ENCODE measurements at regions not wholly inside any gene's neighbourhood (a gene's known extent, or its start where the extent isn't known, plus 50 kb on each side); places are given as distances from the start of the nearest gene placed in this dataset.
A peak's percentile ranks its signal among the peaks of the same experiment; 100 is the strongest.

DNA sequence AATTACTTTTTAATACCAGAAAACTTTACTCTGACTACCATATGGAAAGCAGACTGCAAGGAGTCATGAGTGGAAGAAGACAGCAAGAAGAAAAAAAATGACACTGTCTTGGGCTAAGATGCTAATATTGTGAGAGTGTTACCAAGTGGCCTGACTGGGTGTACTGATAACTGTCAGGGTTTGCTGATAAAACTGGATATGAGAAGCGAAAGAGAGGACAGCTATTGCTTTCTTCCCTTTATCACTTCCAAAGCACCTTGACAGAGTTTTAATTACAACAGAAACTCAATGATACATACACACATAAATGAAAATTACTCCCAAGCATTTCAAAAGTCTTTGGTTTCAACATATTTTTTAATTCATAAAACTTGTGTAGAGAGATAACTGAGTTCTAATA is 368.5 kb downstream of the ZEB2 start:
- H3K27ac Mint-ChIP-seq, result no peak overlapping the region
- no peaks in the 10 kb centered on the region for H3K9me3 Mint-ChIP-seq
- no peak overlapping the region for H3K4me3 Mint-ChIP-seq
- DNase-seq, result no peak
- no peaks in the 10 kb centered on the region for H3K4me1 Mint-ChIP-seq
- H3K27me3 Mint-ChIP-seq (ENCODE audit: low read depth, poor library complexity), result no peaks in the 10 kb centered on the region
- H3K36me3 Mint-ChIP-seq (ENCODE audit: low read depth), result no peaks in the 10 kb centered on the region
- no peak for TF ChIP-seq CTCF (IDR thresholded peaks at IDR 0.05)

DNA sequence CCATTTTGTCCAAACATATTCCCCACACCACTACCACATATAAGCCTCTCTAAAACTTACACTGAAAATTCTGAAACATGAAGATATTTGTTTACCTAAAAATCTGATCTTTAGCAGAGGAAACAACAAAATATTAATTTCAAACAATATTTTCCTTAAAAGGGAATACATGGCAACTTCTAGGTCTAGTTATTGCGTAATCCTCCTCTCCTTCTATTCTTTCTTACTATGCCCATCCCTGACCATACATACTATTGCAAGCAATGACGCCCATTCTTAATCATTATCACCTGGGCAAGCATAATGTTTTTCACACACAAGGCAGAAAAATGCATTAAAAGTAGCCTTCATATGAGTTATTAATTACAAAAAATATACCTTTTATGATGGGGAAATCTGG is 372.6 kb downstream of the ZEB2 start:
- H3K4me3 Mint-ChIP-seq, result no peak overlapping the region
- H3K36me3 Mint-ChIP-seq (ENCODE audit: low read depth), result no peaks in the 10 kb centered on the region
- no peaks in the 10 kb centered on the region for H3K27me3 Mint-ChIP-seq (ENCODE audit: low read depth, poor library complexity)
- DNase-seq, result no peak
- no peaks in the 10 kb centered on the region for H3K4me1 Mint-ChIP-seq
- no peak for TF ChIP-seq CTCF (IDR thresholded peaks at IDR 0.05)
- no peaks in the 10 kb centered on the region for H3K9me3 Mint-ChIP-seq
- H3K27ac Mint-ChIP-seq, result no peak overlapping the region

DNA sequence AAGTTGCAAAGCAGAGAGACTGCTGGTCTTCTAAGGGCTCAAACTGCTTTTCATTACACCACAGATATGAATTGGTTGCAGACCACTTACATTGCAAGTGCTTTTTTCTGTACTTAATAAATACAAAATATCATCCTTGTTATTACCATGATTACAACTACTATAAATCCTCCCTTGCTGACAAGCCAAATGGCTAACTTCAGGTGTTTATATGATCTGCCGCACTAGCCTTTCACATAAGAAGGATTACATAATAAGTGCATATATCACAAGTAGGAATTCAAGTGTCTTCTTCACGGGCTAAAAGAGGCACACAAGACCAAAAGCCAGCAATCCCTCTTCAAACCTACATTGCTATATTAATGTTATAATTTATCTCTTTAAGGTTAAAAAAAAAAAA is 373.0 kb downstream of the ZEB2 start:
- DNase-seq, result no peak
- Mint-ChIP-seq H3K4me1 (no peaks in the 10 kb centered on the region), H3K27ac (no peak overlapping the region), H3K36me3 (ENCODE audit: low read depth) (no peaks in the 10 kb centered on the region), H3K27me3 (ENCODE audit: low read depth, poor library complexity) (no peaks in the 10 kb centered on the region), H3K4me3 (no peak overlapping the region), H3K9me3 (no peaks in the 10 kb centered on the region)
- no peak for TF ChIP-seq CTCF (IDR thresholded peaks at IDR 0.05)

DNA sequence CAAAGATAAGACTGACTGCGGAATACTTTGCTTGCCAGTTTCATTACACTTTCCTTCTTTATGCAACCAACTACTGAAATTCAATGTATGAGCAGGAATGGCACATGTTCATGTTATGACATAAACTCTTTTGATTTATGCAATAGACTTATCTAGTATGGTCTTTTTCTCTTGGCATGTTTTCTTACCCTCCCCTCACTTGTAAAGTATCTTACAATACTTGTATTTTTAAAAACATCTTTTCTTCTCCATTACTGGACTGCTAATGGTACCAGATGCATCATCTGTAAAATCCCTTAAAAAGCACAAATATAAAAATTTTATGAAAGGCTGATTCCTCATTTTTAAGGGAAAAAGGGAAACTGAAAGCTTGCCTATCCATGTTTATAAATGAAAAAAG is 373.8 kb downstream of the ZEB2 start:
- Mint-ChIP-seq H3K9me3 (no peaks in the 10 kb centered on the region), H3K27me3 (ENCODE audit: low read depth, poor library complexity) (no peaks in the 10 kb centered on the region), H3K4me3 (no peak overlapping the region), H3K4me1 (no peaks in the 10 kb centered on the region), H3K36me3 (ENCODE audit: low read depth) (no peaks in the 10 kb centered on the region), H3K27ac (no peak overlapping the region)
- TF ChIP-seq CTCF (IDR thresholded peaks at IDR 0.05), result no peak
- DNase-seq, result no peak

DNA sequence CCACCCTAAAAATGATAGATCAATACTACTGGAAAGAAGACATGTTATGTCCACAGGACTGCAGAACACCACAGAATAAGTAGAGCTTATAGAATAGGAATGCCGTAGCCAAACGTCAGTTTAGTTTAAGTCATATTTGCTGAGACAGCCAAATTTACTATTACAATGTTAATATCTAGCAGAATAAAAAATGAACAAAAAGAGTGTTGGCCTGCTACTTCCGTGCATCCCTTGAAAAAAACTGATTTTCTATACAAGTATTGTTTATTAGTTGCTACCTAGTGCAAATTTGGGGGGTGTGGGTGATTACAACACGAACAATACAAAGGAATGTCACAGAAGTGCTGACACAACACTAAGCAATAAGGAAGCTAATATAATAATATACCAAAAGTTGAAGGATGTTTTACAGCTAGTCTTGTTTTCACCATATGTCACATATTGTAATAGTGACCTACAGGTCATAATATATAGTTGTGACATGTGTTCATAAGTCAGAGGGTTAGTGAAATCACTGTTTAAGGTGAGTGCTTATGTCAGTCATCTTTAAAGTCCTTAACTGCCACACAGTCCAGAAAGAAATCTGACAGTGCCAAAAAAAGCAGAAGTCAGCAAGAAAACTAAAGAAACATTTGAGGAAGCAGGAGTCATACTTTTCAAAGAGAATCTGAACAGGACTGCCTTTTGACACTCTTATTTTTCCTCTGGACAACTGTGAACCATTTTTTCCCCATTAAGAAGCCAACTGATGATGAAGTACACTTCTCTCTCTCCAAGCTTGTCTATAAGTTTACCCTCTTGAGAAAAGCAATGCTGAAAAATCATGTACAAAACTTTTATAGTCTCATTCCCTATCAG is 376.4 kb downstream of the ZEB2 start:
- TF ChIP-seq CTCF (IDR thresholded peaks at IDR 0.05), result no peak
- Mint-ChIP-seq H3K9me3 (no peaks in the 10 kb centered on the region), H3K4me3 (no peak overlapping the region), H3K36me3 (ENCODE audit: low read depth) (no peaks in the 10 kb centered on the region), H3K27ac (peak overlapping the region; percentile 46), H3K4me1 (no peaks in the 10 kb centered on the region), H3K27me3 (ENCODE audit: low read depth, poor library complexity) (no peaks in the 10 kb centered on the region)
- no peak for DNase-seq

GRCh38 chr2:144140891-144141290 is 379.0 kb downstream of the ZEB2 start:
- no peaks in the 10 kb centered on the region for H3K9me3 Mint-ChIP-seq
- TF ChIP-seq CTCF (IDR thresholded peaks at IDR 0.05), result no peak
- H3K4me1 Mint-ChIP-seq, result peaks cover 10% of the 10 kb centered on the region
- no peaks in the 10 kb centered on the region for H3K27me3 Mint-ChIP-seq (ENCODE audit: low read depth, poor library complexity)
- no peak for DNase-seq
- H3K36me3 Mint-ChIP-seq (ENCODE audit: low read depth), result no peaks in the 10 kb centered on the region
- H3K27ac Mint-ChIP-seq, result no peak overlapping the region
- H3K4me3 Mint-ChIP-seq, result no peak overlapping the region
